Endothelial cell of umbilical vein (primary cell): ENCODE measurements at regions not wholly inside any gene's neighbourhood (a gene's known extent, or its start where the extent isn't known, plus 50 kb on each side); places are given as distances from the start of the nearest gene placed in this dataset.
"Not testable (repeated sequence)": the region's sequence is repeated elsewhere in the genome, so short reads cannot be mapped to it uniquely, and the experiment has no call there.

Source experiments
- BruUV-seq: library from RNA; stranded (reverse); fragments of 400-500 nt; replicated peaks from 2 replicates; lab custom pipeline; 2021; lab: Mats Ljungman, UMichigan
- CTCF ChIA-PET: fragments of 300-600, 350-600 bp; sonication (Branson Sonifier 250); formaldehyde crosslinking; loops from one replicate; lab custom pipeline; 2021; ENCODE audit warnings: antibody characterized with exemption, inconsistent platforms; lab: Charles Lee
- POLR2A ChIA-PET: fragments of 300-600, 350-600 bp; sonication (Branson Sonifier 250); formaldehyde crosslinking; loops from one replicate; lab custom pipeline; 2021; ENCODE audit warnings: antibody characterized with exemption, inconsistent platforms; lab: Charles Lee
- DNase-seq: peaks from one replicate; pipeline ENCODE4 v3.0.0-alpha.2; 2011; ENCODE audit warnings: low read depth, low spot score
- FAIRE-seq: peaks from 2 replicates; lab custom pipeline; 2011; peaks lifted over from hg19 to GRCh38; lab: Jason Lieb, UNC
- H2AFZ ChIP-seq: 2 replicates; pipeline ENCODE4 v1.6.0; 2012; ENCODE audit warnings: low read depth, low read length, control low read depth, inconsistent platforms
- H3K27ac ChIP-seq: 2 replicates; pipeline ENCODE4 v1.5.1; 2011; ENCODE audit warnings: low read depth, mild to moderate bottlenecking, control low read depth, low read length, moderate library complexity; ENCODE audit not compliant: insufficient read depth
- H3K27me3 ChIP-seq, 2 experiments: 2 replicates each; pipeline versions ENCODE4 v1.6.0 to v1.6.1; 2011; ENCODE audit warnings: low read length in 2 of 2, mixed read lengths in 1 of 2; ENCODE audit not compliant: control insufficient read depth in 2 of 2, insufficient read depth in 2 of 2
- H3K36me3 ChIP-seq, 2 experiments: 2 replicates in 1 of 2; 3 replicates in 1 of 2; pipeline ENCODE4 v1.5.1; 2011; ENCODE audit warnings: low read length in 2 of 2, mild to moderate bottlenecking in 1 of 2, moderate library complexity in 1 of 2; ENCODE audit not compliant: control insufficient read depth in 2 of 2, insufficient read depth in 2 of 2; ENCODE audit errors: extremely low read depth in 1 of 2
- H3K4me1 ChIP-seq: 3 replicates; pipeline ENCODE4 v1.5.1; 2011; ENCODE audit warnings: mild to moderate bottlenecking, low read length; ENCODE audit not compliant: control insufficient read depth, insufficient read depth; ENCODE audit errors: extremely low read depth
- H3K4me2 ChIP-seq: 2 replicates; pipeline ENCODE4 v1.6.1; 2011; ENCODE audit warnings: low read length, control low read depth, mixed read lengths; ENCODE audit not compliant: insufficient read depth
- H3K4me3 ChIP-seq, 3 experiments: fragments of 200-600 bp in 1 of 3; sonication (generic), shearing (Covaris generic) in 1 of 3; replicated peaks in 1 of 3; 2 replicates each; pipeline ENCODE4 v1.5.1; 2011 to 2016; ENCODE audit warnings: control low read depth in 3 of 3, low read length in 3 of 3, mild to moderate bottlenecking in 2 of 3, inconsistent platforms in 1 of 3, low read depth in 1 of 3, moderate library complexity in 1 of 3; ENCODE audit not compliant: insufficient read depth in 1 of 3
- H3K79me2 ChIP-seq: 2 replicates; pipeline ENCODE4 v1.6.0; 2012; ENCODE audit warnings: low read length, inconsistent platforms; ENCODE audit not compliant: control insufficient read depth, insufficient read depth
- H3K9ac ChIP-seq: replicated peaks from 2 replicates; pipeline ENCODE3; 2011; ENCODE audit warnings: low read length, control low read depth; ENCODE audit not compliant: insufficient read depth; ENCODE audit errors: extremely low read depth
- H3K9me1 ChIP-seq: replicated peaks from 3 replicates; pipeline ENCODE4 v1.6.0; 2011; ENCODE audit warnings: mild to moderate bottlenecking, low read length; ENCODE audit not compliant: control insufficient read depth, insufficient read depth; ENCODE audit errors: extremely low read depth
- H3K9me3 ChIP-seq: replicated peaks from 2 replicates; pipeline ENCODE4 v1.5.1; 2012; ENCODE audit warnings: low read length, inconsistent platforms; ENCODE audit not compliant: control insufficient read depth, insufficient read depth
- H4K20me1 ChIP-seq: replicated peaks from 2 replicates; pipeline ENCODE3; 2011; ENCODE audit warnings: mild to moderate bottlenecking, low read length; ENCODE audit not compliant: control insufficient read depth, insufficient read depth; ENCODE audit errors: extremely low read depth
- CTCF ChIP-seq, 2 donors: IDR thresholded peaks; 1 replicate in 1 of 2; 2 replicates in 1 of 2; pipeline ENCODE4 v1.5.1; 2011; ENCODE audit warnings: low read length in 2 of 2, mild to moderate bottlenecking in 2 of 2, moderate library complexity in 2 of 2, control low read depth in 1 of 2, inconsistent platforms in 1 of 2, low read depth in 1 of 2; ENCODE audit not compliant: insufficient read depth in 1 of 2; ENCODE audit errors: extremely low read depth in 1 of 2
- EZH2 ChIP-seq: IDR thresholded peaks from 2 replicates; pipeline ENCODE4 v1.6.1; 2012; ENCODE audit warnings: borderline replicate concordance, low read depth, mild to moderate bottlenecking, moderate library complexity, low read length, inconsistent platforms; ENCODE audit not compliant: severe bottlenecking
- FOS ChIP-seq: IDR thresholded peaks from 2 replicates; pipeline ENCODE4 v1.6.1; 2011; ENCODE audit warnings: mild to moderate bottlenecking, low read length, moderate library complexity, borderline replicate concordance; ENCODE audit not compliant: insufficient read depth
- GATA2 ChIP-seq: IDR thresholded peaks from 2 replicates; pipeline ENCODE4 v1.7.0; 2011; ENCODE audit warnings: low read depth, mild to moderate bottlenecking, moderate library complexity, mixed read lengths, low read length; ENCODE audit not compliant: insufficient read length, insufficient read depth
- JUN ChIP-seq: IDR thresholded peaks from 2 replicates; pipeline ENCODE4 v1.6.1; 2011; ENCODE audit warnings: borderline replicate concordance, low read depth; ENCODE audit not compliant: insufficient read length, insufficient read depth
- MAX ChIP-seq: IDR thresholded peaks from 2 replicates; pipeline ENCODE4 v1.6.1; 2011; ENCODE audit not compliant: insufficient read depth, insufficient read length
- MYC ChIP-seq: IDR thresholded peaks from one replicate; pipeline ENCODE4 v1.6.1; 2011; ENCODE audit warnings: mild to moderate bottlenecking, low read depth, low read length
- POLR2A ChIP-seq: IDR thresholded peaks from 2 replicates; pipeline ENCODE4 v1.6.1; 2012; ENCODE audit warnings: low read depth, mild to moderate bottlenecking, control low read depth, low read length
- POLR2AphosphoS5 ChIP-seq: IDR thresholded peaks from 2 replicates; pipeline ENCODE4 v1.6.1; 2012; ENCODE audit warnings: low read depth, mild to moderate bottlenecking, control low read depth, low read length, moderate library complexity; ENCODE audit not compliant: insufficient read depth
- dilution Hi-C: fragments of 300-500 bp; cut with MboI; formaldehyde crosslinking; loops from one replicate; pipeline ENCODE4 v1.15.0; 2019; ENCODE audit warnings: low sequenced_read_pairs; ENCODE audit not compliant: extremely low pct_ligation_motif_present
- intact Hi-C: fragments of 100-400 bp; cut with micrococcal nuclease; formaldehyde crosslinking; loops from one replicate; pipeline ENCODE4 v1.10.0; 2022

- Histone ChIP-seq H3K27me3 (no peaks in the 10 kb centered on the region), H2AFZ (no peak overlapping the region), H3K4me1 (no peaks in the 10 kb centered on the region), H3K4me2 (no peak overlapping the region), H3K9me3 (no peaks in the 10 kb centered on the region), H3K36me3 (no peaks in the 10 kb centered on the region), H3K4me3 (no peak overlapping the region), H3K9me1 (no peaks in the 10 kb centered on the region), H3K27ac (no peak overlapping the region), H3K79me2 (no peaks in the 10 kb centered on the region), H3K9ac (no peak overlapping the region), H4K20me1 (no peaks in the 10 kb centered on the region)
- intact Hi-C loops (no loop called here), dilution Hi-C loops (no loop called here)
- FAIRE-seq (no peak), DNase-seq (no peak)
- POLR2A ChIA-PET: no interaction called here
- TF ChIP-seq MAX (no peak), MYC (no peak), POLR2A (no peak), POLR2AphosphoS5 (no peak), FOS (no peak), EZH2 (no peak), CTCF (IDR thresholded peaks at IDR 0.05; ENCODE audit: extremely low read depth in 1 of 2, insufficient read depth in 1 of 2, low read depth in 1 of 2, low read length in 2 of 2) (no peak), JUN (no peak), GATA2 (no peak)
- CTCF ChIA-PET: interaction anchor here (2.1 kb wide), 1 partner anchor 586 kb away, joined by 4 read pairs; no protein-coding TSS in a partner anchor
- BruUV-seq: no TSS peak
These were observed 101.7 kb upstream of the ARG1 start for GRCh38 chr6:131471331-131471730.

- intact Hi-C loops, POLR2A ChIA-PET, dilution Hi-C loops, H3K27me3 ChIP-seq, H3K9me3 ChIP-seq, H3K9me1 ChIP-seq, H4K20me1 ChIP-seq, H3K36me3 ChIP-seq, FAIRE-seq, H3K4me2 ChIP-seq, BruUV-seq, H3K27ac ChIP-seq, H3K9ac ChIP-seq, H2AFZ ChIP-seq, CTCF ChIA-PET, H3K79me2 ChIP-seq, H3K4me3 ChIP-seq, H3K4me1 ChIP-seq, DNase-seq: not testable (repeated sequence)
These were observed 99.7 kb upstream of the ARG1 start for GRCh38 chr6:131473303-131473702.
